IMR-90 (cell line): ENCODE measurements at regions not wholly inside any gene's neighbourhood (a gene's known extent, or its start where the extent isn't known, plus 50 kb on each side); places are given as distances from the start of the nearest gene placed in this dataset.

Experiments
- ATAC-seq: fragments of 200-7000 bp; cut with Tn5 transposase; 2 replicates; pipeline ENCODE4 v1.9.1; 2020; ENCODE audit warnings: low read depth, mild to moderate bottlenecking, moderate library complexity
- BruUV-seq: library from RNA; stranded (reverse); fragments of 400-500 nt; replicated peaks from 2 replicates; lab custom pipeline; 2021; lab: Mats Ljungman, UMichigan
- CTCF ChIA-PET: fragments of 300-600 bp; formaldehyde crosslinking; extraction: SDS; loops from one replicate; lab custom pipeline; 2021; ENCODE audit warnings: antibody characterized with exemption; lab: Yijun Ruan, JAX
- POLR2A ChIA-PET: fragments of 300-600 bp; sonication (Branson Sonifier 250); formaldehyde crosslinking; loops from one replicate; lab custom pipeline; 2022; ENCODE audit warnings: antibody characterized with exemption; ENCODE audit not compliant: unreplicated experiment; lab: Charles Lee
- DNase-seq: peaks from one replicate; pipeline ENCODE4 v3.0.0; 2013
- H2AFZ ChIP-seq: replicated peaks from 2 replicates; pipeline ENCODE3; 2013; ENCODE audit warnings: low read length, mild to moderate bottlenecking; ENCODE audit not compliant: poor library complexity
- H2AK5ac ChIP-seq: 2 replicates; pipeline ENCODE4 v1.6.1; 2013; ENCODE audit warnings: low read depth, low read length, inconsistent platforms
- H2AK9ac ChIP-seq: replicated peaks from 2 replicates; pipeline ENCODE3; 2013; ENCODE audit warnings: mild to moderate bottlenecking, low read depth, low read length, moderate library complexity; ENCODE audit not compliant: poor library complexity
- H2BK120ac ChIP-seq: 2 replicates; pipeline ENCODE4 v1.6.1; 2013; ENCODE audit warnings: low read depth, low read length, inconsistent platforms
- H2BK15ac ChIP-seq: 3 replicates; pipeline ENCODE4 v1.6.1; 2013; ENCODE audit warnings: low read depth, low read length, inconsistent platforms
- H2BK20ac ChIP-seq: 2 replicates; pipeline ENCODE4 v1.6.1; 2013; ENCODE audit warnings: low read depth, mild to moderate bottlenecking, inconsistent platforms, low read length, moderate library complexity
- H2BK5ac ChIP-seq: 2 replicates; pipeline ENCODE4 v1.6.1; 2013; ENCODE audit warnings: mild to moderate bottlenecking, low read depth, low read length, inconsistent platforms; ENCODE audit not compliant: poor library complexity, severe bottlenecking
- H3K14ac ChIP-seq: replicated peaks from 2 replicates; pipeline ENCODE4 v1.6.1; 2013; ENCODE audit warnings: low read depth, low read length, inconsistent platforms
- H3K18ac ChIP-seq: 2 replicates; pipeline ENCODE4 v1.6.1; 2013; ENCODE audit warnings: low read depth, low read length, control low read depth
- H3K23ac ChIP-seq: 2 replicates; pipeline ENCODE4 v1.6.1; 2013; ENCODE audit warnings: low read depth, low read length, inconsistent platforms
- H3K27ac ChIP-seq: 2 replicates; pipeline ENCODE4 v1.5.1; 2013; ENCODE audit warnings: mild to moderate bottlenecking, control low read depth, low read length; ENCODE audit not compliant: insufficient read depth
- H3K27me3 ChIP-seq: 2 replicates; pipeline ENCODE4 v1.6.1; 2013; ENCODE audit warnings: low read length; ENCODE audit not compliant: control insufficient read depth, insufficient read depth
- H3K36me3 ChIP-seq: 2 replicates; pipeline ENCODE4 v1.6.1; 2013; ENCODE audit warnings: low read length, mixed read lengths; ENCODE audit not compliant: control insufficient read depth, insufficient read depth
- H3K4ac ChIP-seq: 2 replicates; pipeline ENCODE4 v1.6.1; 2013; ENCODE audit warnings: low read depth, low read length, inconsistent platforms
- H3K4me1 ChIP-seq: 2 replicates; pipeline ENCODE4 v1.6.1; 2013; ENCODE audit warnings: low read length, mixed read lengths; ENCODE audit not compliant: control insufficient read depth, insufficient read depth
- H3K4me2 ChIP-seq: 2 replicates; pipeline ENCODE4 v1.6.1; 2013; ENCODE audit warnings: low read depth, mild to moderate bottlenecking, control low read depth, low read length, moderate library complexity
- H3K4me3 ChIP-seq: 2 replicates; pipeline ENCODE4 v1.5.1; 2013; ENCODE audit warnings: low read depth, mild to moderate bottlenecking, control low read depth, low read length, moderate library complexity; ENCODE audit not compliant: insufficient read depth
- H3K56ac ChIP-seq: 2 replicates; pipeline ENCODE4 v1.6.1; 2013; ENCODE audit warnings: low read length, inconsistent platforms; ENCODE audit not compliant: insufficient read depth; ENCODE audit errors: extremely low read depth
- H3K79me1 ChIP-seq, 2 experiments: 2 replicates each; pipeline ENCODE4 v1.6.1; 2013; ENCODE audit warnings: low read length in 2 of 2, inconsistent platforms in 1 of 2, low read depth in 1 of 2
- H3K9ac ChIP-seq: 2 replicates; pipeline ENCODE4 v1.6.1; 2013; ENCODE audit warnings: low read depth, low read length, control low read depth
- H3K9me1 ChIP-seq: 2 replicates; pipeline ENCODE4 v1.6.1; 2013; ENCODE audit warnings: low read length, inconsistent platforms; ENCODE audit not compliant: insufficient read depth
- H3K9me3 ChIP-seq: 2 replicates; pipeline ENCODE4 v1.6.1; 2013; ENCODE audit warnings: low read length; ENCODE audit not compliant: control insufficient read depth, insufficient read depth
- H4K20me1 ChIP-seq: 2 replicates; pipeline ENCODE4 v1.6.1; 2013; ENCODE audit warnings: low read length, inconsistent platforms; ENCODE audit not compliant: insufficient read depth
- H4K5ac ChIP-seq: 2 replicates; pipeline ENCODE4 v1.6.1; 2013; ENCODE audit warnings: mild to moderate bottlenecking, low read depth, low read length, control low read depth
- H4K8ac ChIP-seq, 2 experiments: 2 replicates each; pipeline ENCODE4 v1.6.1; 2013; ENCODE audit warnings: low read depth in 2 of 2, low read length in 2 of 2, control low read depth in 1 of 2, inconsistent platforms in 1 of 2
- H4K91ac ChIP-seq: 2 replicates; pipeline ENCODE4 v1.6.1; 2013; ENCODE audit warnings: low read depth, low read length, inconsistent platforms; ENCODE audit not compliant: insufficient read depth
- FOS ChIP-seq: fragments of 150-350 bp; IDR thresholded peaks from 2 replicates; pipeline ENCODE4 v1.6.1; 2016; ENCODE audit warnings: low read depth, low read length
- RCOR1 ChIP-seq: IDR thresholded peaks from 2 replicates; pipeline ENCODE4 v1.6.1; 2012; ENCODE audit warnings: mild to moderate bottlenecking, low read length, improper control_type of control experiment; ENCODE audit not compliant: insufficient replicate concordance
- USF2 ChIP-seq: fragments of 150-350 bp; IDR thresholded peaks from 2 replicates; pipeline ENCODE4 v1.6.1; 2017; ENCODE audit warnings: mild to moderate bottlenecking, antibody characterized with exemption, low read length, low read depth
- WGBS, 2 experiments: methylation state at CpG; one replicate each; pipeline versions ENCODE4 v1.1.5 to v1.1.7; 2013; ENCODE audit warnings: missing lambda C conversion rate in 2 of 2; ENCODE audit not compliant: insufficient read length in 1 of 2; ENCODE audit errors: extremely low coverage in 2 of 2; 5-methylcytosine and 5-hydroxymethylcytosine counted together
- dilution Hi-C: fragments of 300-500 bp; cut with HindIII; formaldehyde crosslinking; loops from one replicate; pipeline ENCODE4 v1.14.3; 2018; ENCODE audit warnings: low sequenced_read_pairs; ENCODE audit not compliant: unreplicated experiment
- in situ Hi-C: fragments of 300-500 bp; cut with MboI; formaldehyde crosslinking; loops from 3 replicates; pipeline ENCODE4 v1.14.3; 2019; ENCODE audit warnings: low sequenced_read_pairs, inconsistent platforms, mixed read lengths
- intact Hi-C: fragments of 100-400 bp; cut with micrococcal nuclease; formaldehyde crosslinking; loops from 2 replicates; pipeline ENCODE4 v1.10.0; 2022
- TF ChIP-seq, protein P1 (sequence below): fragments of 150-350 bp; IDR thresholded peaks from 2 replicates; pipeline ENCODE4 v1.6.1; 2016; ENCODE audit warnings: low read depth, mild to moderate bottlenecking, low read length, moderate library complexity, borderline replicate concordance

GRCh38 chr12:40499856-40500255, 192.4 kb upstream of the CNTN1 start:
- ChIA-PET POLR2A (no interaction called here), CTCF (no interaction called here)
- no peak for ATAC-seq
- Histone ChIP-seq H2BK120ac (no peak overlapping the region), H2BK15ac (no peak overlapping the region), H3K18ac (no peak overlapping the region), H3K4me3 (no peak overlapping the region), H4K91ac (no peak overlapping the region), H3K4me1 (no peaks in the 10 kb centered on the region), H3K14ac (no peak overlapping the region), H2AK9ac (no peak overlapping the region), H3K27me3 (no peaks in the 10 kb centered on the region), H3K4ac (no peak overlapping the region), H4K20me1 (no peaks in the 10 kb centered on the region), H2AK5ac (no peak overlapping the region), H3K4me2 (no peak overlapping the region), H2BK20ac (no peak overlapping the region), H4K5ac (no peak overlapping the region), H3K79me1 (no peaks in the 10 kb centered on the region), H3K23ac (no peak overlapping the region), H3K56ac (no peak overlapping the region), H3K36me3 (no peaks in the 10 kb centered on the region), H3K27ac (no peak overlapping the region), H2AFZ (no peak overlapping the region), H3K9me1 (no peaks in the 10 kb centered on the region), H4K8ac (no peak overlapping the region), H2BK5ac (no peak overlapping the region), H3K9me3 (peaks cover 8% of the 10 kb centered on the region), H3K9ac (no peak overlapping the region)
- TF ChIP-seq, protein P1, sequence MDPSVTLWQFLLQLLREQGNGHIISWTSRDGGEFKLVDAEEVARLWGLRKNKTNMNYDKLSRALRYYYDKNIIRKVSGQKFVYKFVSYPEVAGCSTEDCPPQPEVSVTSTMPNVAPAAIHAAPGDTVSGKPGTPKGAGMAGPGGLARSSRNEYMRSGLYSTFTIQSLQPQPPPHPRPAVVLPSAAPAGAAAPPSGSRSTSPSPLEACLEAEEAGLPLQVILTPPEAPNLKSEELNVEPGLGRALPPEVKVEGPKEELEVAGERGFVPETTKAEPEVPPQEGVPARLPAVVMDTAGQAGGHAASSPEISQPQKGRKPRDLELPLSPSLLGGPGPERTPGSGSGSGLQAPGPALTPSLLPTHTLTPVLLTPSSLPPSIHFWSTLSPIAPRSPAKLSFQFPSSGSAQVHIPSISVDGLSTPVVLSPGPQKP = no peak
- TF ChIP-seq FOS (no peak), USF2 (no peak), RCOR1 (no peak)
- dilution Hi-C loops (no loop called here), in situ Hi-C loops (no loop called here), intact Hi-C loops (no loop called here)
- BruUV-seq = no TSS peak
- WGBS, 2 experiments = no CpG with 5 or more reads among the region's 3 CpGs
- no peak for DNase-seq
